ENCODE measurements at regions not wholly inside any gene's neighbourhood (a gene's known extent, or its start where the extent isn't known, plus 50 kb on each side); places are given as distances from the start of the nearest gene placed in this dataset.

DNA sequence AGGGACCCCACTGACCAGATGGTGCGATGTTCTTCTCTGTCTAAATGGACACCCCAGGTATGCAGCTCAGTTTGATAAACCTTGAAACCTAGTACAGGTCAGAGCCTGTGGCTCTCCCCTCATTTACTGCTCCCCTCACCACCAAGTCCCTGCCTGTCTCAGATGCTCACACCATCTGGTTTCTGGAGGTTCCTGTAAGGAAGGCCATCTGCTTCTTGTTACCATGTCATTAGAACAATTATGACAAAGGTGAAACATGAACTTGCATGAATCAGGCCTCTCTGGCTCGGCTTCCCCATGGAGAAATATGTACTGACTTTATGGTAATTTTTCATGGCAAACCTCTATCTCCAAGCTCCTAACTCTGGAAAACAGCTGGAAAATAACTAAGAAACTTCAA lies 965.7 kb downstream of the UQCRFS1 start:
- DNase-seq = no peak

DNA sequence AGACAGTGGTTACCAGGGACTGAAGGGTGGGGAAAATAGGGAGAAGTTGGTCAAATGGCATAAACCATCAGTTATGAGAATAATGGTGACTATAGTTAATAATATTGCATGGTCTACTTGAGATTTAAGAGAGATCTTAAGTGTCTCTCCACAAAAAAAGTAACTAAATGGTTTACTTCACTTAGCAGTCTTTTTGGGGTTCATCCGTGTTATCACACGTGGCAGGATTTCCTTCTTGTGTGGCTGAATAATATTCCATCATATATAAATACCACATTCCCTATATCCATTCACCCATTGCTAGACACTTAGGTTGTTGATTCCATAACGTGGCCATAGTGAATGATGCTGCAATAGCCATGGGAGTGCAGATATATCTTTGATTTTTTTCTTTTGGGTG lies 967.0 kb downstream of the UQCRFS1 start:
- no peak for DNase-seq

DNA sequence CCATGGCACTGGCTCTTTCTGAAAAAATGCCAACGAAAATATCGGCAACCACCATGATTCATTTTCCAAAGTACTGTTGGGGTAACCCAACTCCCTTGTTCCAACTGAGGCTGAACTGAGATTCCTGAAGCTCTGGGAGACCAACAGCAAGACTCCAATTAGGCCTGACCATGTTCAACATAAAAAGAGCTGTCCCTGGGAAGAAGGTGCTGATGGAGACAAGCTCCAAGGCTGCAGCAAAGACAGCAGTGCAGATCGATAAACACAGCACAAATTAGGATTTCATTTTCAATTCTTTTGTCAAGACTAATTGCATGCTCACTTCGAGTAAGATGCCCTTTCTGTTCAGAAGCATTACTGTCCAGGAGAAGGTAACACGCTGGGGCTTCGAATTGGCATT lies 968.0 kb downstream of the UQCRFS1 start:
- no peak for DNase-seq

DNA sequence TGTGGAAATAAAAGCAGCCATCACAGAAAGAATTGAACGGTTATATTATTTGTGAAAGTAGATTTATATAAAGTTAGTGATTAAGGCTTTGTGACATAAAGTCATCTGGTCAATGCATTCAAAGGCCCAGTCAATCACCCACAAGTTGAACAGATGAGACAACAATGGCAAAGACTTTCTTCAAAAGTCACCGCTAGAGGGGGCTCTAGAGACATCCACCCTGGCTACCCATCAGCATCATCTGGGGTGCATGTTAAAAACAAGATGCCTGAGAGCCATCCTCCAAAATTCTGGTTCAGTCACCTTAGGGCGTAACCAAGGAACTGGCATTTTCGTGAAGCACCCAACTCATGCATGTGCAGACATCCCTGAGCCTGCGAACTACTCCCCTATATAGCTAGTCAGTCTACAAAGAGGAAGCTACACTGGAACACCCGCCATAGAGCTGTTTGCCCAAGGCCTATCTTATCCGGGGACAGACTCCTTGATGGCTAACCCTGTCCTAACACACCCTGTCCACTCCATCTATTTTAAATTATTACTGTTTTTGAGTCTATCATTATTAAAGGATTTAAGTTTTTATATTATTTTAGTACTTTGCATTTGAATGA lies 970.5 kb downstream of the UQCRFS1 start:
- no peak for DNase-seq

DNA sequence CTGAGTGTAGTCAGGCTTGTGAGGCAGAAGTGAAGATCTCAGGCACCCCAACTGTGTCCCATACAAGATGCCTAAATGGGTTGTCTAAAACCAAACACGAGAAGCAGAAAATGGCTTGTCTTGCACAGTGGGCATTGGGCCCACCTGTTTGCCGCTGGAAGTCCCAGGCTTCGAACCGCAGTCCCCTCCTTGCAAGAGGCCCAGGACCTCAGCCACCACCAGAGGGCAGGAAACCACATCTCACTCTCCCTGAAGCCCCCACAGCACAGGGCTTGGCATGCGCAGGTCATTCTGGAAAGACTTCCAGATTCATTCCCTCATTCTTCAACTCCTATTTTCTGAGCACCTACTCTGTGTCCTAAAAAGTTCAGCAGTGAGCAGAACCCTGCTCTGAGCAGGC lies 973.7 kb downstream of the UQCRFS1 start:
- no peak for DNase-seq

DNA sequence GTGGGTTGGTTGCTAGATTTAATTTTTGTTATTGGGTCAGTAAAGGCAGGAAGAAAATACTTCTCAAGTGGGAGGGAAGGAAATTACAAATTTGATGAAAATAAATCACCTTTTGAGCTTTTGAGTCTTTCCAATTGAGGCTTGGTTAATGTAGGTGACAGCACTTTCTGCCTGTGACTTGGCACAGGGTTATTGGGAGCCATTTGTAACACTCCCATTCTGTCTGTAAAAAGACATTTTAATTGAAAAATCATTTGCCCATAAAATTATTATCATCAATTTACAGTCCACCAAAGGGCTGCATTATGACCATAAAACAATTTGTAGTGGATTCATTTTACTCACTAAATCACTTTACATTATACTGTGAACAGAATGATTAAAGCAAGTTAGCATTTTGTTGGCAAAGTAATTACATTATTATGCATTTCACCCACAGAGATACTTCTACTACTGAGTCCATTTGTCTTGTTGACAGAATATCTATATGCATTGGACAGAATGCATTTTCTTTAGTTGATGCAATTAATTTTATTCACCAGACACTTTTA lies 974.6 kb downstream of the UQCRFS1 start:
- DNase-seq = no peak

DNA sequence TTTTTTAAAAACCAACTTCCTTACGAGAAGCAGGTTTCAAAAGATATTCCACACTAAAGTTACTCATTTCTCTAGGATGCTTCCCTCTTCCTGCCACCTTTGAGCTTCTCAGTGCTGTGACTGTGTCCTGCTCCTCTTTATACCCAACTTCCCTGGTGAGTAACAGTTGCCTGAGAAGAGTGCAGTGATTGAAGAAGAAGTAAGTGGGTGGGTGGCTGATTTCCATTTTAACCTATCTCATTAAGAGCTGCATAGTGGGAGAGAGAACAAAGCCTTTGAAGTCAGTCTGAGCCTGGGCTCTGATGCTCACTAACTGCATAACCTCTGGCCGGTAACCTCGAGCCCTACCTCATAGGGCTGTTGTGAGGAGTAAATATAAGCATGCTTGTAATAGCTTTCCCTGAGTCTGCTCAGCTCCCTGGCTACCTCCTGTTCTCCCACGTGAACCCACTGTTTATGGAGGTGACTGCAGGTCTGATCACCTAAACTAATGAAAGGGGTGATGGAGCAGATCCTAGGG lies 977.3 kb downstream of the UQCRFS1 start:
- DNase-seq = no peak

DNA sequence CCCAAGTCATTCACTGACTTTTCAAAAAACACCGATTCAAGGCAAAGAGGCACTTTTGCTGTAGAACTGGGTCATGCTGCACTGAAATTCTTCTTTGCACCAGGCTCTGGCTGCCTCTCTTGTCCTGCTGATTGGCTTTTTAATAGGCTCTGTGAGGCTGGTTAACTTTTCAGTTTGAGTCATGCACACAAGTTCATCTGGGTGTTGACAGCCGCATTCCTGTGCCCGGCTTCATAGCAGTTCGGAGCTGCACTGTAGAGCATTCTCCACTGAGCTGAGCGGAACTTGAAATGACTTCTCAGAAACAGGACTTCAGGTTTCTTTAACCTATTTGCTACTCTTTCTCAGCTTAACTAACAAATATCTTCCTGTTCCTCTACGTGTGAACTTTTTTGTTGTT lies 978.3 kb downstream of the UQCRFS1 start:
- no peak for DNase-seq

DNA sequence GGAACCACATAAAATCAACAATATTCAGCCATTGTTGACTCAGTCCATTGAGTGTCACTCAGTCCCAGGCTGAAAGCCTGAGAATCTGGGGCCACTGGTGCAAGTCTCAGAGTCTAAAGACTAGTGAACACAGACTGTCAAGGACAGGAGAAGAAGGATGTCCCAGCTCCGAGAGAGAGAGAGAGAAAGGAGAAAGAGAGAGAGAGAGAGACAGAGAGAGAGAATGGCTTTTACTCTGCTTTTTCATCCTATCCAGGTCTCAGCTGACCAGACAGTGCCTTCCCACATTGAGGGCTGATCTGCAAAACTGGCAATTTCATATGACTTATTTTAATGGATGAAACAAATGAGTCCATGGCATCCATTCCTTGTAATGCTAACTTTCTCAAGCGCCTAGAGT lies 984.1 kb downstream of the UQCRFS1 start:
- no peak for DNase-seq

DNA sequence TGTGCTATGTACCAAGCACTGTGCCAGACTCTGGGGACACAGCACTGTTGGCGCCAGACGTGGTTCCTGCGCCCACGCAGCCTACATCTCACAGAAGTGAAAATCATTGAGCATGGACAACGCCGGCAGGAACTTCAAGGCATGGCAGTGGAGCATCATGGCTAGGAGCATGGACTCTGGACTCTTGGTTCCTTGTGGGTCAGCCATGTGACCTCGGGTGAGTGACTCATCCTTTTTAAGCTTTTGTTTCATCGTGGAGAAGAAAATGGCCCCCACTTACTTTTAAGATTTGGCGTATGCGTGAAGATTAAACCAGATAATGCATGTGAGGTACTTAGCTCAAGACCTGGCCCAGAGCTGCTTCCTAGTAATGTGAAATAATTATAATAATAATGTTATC lies 988.5 kb downstream of the UQCRFS1 start:
- no peak for DNase-seq

DNA sequence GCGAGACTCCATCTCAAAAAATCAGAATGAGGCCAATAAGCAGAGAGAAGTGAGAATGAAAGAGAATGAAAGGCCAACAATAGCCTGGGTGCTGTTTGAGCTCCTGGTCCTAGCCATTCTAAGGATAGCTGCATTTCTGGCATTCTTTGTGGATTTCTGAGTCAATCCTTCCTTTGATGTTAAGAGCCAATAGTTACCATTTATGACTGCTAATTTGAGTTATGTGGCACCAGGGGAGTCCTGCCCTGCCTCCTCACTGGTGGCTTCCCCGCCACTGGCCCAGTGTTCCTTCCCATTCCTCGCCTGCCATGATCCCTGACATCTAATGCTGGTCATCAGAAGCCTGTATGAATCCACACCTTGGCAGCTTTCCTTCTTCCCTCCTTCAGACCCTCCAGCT lies 991.2 kb downstream of the UQCRFS1 start:
- DNase-seq = no peak

DNA sequence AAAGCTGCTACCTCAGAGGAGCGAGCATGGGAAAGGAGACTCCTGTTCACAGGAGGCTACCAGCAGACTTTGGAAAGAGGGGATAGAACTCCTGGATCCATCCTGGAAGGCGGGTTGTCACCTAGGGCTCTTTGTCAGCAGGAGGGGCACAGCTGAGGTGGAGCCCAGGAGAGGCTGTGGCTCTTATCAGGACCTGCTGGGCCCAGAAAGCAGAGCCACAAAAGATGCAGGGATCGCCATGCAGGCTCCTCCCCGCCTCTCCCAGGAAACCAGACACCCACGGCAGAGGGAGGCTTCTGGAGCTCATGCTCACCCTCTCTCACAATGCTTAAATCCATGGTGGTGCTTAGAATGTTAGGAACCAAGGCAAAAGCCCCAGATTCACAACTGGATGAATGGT lies 994.2 kb downstream of the UQCRFS1 start:
- DNase-seq = no peak

DNA sequence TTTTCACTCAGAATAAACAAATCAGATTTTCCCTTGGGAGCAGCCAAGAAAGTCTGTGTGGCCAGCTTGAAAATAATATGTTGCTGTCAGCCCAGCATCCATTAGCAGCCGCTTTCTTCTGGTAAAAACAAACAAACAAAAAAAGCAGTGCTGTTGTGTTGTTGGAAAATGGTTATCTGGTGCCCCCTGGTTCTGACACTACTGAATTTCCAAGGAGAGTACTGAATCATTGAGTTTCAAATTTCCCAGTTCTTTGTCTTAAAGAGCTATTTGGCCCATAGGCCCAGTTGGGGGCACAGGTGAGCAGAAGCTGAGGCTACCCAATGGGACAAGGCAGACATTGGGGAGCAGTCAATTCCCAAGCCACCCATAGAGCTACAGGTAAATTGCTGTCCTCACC lies 995.9 kb downstream of the UQCRFS1 start:
- DNase-seq = no peak

DNA sequence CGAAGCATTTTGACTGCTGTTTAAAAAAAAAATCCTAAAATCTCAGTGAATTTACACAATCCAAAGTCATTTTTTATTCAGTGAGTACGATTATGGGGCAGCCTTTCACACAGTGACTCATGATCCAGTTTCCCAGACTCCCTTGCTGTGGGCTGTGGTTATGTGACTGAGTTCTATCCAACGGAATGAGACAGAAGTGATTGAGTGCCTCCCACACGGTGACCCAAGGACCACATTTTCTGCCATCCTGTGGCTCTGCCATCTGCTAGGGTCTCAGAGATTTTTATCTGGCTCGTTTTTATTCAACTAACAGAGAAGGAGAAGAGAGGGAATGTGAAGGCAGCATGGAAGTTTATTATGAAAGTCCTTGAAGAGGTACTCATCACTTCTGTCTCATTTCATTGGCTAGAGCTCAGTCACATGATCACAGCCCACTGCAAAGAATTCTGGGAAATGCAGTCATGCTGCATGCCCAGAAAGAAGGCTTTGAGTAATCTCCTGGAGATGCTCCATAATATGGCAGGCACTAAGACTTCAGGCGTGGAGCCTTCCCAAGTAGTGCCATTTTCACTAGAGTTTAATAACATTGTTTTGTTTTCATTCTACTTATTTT lies 999.4 kb downstream of the UQCRFS1 start:
- DNase-seq = no peak

DNA sequence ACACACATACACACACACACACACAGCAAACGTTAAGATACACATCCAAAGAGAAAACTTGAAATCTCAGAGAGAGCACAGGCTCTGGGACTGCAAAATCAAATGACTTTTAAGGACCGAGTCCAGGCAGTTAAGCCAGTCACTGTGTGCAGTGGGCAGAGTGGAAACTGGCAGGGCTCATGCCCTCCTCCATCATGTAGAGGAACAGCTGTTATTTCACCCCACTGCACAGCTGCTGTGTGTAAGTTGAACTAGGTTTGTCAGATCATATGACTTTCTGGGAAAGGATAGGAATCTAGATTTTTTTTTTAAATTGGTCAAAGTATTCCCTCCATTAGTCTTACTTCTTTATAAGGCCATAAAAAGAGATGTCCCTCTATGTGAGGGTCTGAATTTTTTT lies 1002.1 kb downstream of the UQCRFS1 start:
- no peak for DNase-seq

DNA sequence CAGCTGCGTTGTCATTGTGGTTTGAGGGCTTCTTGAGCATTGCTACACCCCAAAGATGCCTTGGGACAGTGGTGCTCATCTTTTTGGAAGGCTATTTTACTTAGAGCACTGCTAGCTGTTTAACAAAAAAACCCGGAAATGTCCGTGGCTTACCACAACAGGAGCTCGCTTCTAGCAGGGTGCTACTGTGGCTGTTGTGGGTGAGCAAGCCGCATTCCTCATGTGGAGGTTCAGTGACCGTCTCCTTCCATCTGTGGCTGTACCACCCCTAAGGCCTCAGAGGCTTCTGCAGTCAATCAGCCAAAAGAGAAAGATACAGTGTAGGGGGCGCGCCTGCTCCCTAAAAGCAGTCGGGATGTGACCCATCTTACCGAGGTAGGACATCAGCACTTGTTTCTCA lies 1004.2 kb downstream of the UQCRFS1 start:
- no peak for DNase-seq

DNA sequence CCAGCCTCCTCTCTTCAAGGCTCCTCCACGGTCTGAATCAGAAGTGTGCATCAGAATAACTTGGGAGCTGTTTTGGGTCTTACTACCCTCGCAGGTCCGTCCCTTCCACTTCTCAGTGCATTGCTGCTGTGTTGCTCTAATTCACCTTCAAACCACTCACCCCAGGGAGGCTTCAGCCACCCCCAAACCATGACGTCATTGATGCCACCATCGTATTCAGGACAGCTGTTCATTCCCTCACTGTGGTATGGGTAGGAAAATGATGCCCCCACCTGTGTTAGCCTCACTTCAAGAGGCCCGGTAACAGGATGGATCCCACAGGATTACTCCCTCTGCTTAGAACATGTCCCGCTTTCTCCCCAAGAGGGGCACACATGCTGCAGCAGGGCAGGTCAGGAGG lies 1005.7 kb downstream of the UQCRFS1 start:
- no peak for DNase-seq

DNA sequence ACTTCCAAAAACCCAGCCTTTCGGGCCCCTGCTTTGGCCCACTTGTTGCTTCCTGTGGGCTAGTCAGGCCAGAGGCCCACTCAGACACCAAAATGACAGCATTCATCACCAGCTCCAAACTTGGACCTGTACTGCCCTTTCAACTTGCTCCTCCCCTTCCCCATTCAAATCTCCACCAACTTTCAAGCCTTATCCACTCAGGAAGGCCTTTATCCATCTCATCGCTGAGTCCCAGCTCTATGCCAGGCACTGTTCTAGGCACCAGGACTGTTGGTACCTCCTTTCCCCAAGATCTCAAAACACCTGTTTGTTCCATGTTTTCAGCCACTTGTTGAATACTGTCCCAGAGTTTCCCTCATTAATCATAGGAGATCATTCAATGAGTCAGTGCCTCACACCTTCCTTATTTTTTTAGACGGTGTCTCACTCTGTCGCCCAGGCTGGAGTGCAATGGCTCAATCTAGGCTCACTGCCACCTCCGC lies 1011.4 kb downstream of the UQCRFS1 start:
- DNase-seq = no peak

DNA sequence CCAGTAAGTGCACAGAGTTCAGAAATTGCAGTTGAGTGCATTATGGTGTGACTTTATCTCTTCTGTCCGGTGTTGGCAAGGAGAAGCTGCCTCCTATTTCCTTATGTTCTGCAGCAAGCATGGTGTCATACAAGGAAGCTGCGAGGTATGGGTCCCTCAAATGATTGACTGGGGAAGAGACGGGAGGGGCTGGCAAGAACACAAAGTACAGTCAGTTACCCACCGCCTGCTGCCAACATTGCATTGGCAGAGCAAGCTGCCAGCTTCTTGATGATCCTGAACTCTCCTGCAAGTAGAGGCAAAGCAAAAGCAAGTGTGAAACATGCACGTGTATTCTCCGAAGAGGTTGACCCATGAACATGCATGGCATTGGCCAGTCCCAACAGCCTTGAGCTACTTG lies 1013.6 kb downstream of the UQCRFS1 start:
- DNase-seq = no peak

DNA sequence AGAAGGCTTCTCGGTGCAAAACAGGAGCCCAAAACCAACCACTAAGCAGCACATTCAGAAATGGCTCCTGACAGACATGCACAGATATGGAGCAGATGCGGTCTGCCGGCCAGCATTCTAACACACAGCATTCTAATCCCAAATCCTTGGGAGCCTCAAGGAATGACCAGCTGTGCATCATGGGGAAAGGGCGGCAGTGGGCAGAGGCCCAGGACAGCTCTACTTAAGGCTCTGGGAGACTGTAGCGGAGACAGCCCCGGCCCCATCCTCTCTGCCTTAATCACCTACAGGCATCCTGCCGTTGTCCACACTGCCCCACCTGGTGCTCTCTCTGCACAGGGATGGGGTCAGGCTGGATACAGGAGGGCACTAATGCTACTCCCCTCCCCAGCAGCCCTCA lies 1016.0 kb downstream of the UQCRFS1 start:
- no peak for DNase-seq

DNA sequence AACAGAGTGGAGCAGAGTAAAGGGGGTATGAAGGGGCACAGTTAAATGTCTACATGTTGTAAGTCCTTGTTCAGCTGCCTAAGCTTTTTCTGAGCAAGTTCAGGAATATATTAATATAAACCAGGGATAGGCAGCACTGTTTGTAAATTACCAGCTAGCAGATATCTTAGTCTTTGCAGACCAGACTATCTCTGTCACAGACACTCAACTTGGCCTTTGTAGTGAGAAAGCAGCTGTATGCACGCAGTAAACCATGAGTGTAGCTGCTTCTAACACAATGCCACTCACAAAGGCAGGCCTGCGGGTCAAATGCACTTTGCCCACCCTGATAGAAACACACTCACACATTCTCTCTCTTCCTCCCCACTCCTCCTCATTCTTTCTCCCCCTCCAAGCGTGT lies 1016.9 kb downstream of the UQCRFS1 start:
- no peak for DNase-seq

DNA sequence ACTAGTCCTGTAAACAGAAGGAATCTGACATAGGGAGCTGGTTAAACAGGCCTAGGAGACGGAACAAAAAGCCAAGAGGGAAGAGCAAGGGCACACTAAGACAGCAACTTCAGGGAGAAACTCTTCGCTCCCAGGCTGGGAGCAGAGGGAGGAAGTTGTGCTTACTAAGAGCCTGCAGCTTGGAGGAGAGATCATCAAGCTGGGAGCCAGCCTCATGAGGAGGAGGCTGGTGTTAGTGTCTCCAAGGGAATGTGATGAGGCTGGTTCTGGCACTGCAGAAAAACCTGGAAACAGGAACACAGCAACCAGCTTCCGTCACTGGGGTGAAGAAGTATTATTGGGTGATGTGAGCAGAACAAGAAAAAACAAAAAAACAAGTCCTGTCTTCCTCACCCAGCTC lies 1027.3 kb downstream of the UQCRFS1 start:
- DNase-seq = no peak

DNA sequence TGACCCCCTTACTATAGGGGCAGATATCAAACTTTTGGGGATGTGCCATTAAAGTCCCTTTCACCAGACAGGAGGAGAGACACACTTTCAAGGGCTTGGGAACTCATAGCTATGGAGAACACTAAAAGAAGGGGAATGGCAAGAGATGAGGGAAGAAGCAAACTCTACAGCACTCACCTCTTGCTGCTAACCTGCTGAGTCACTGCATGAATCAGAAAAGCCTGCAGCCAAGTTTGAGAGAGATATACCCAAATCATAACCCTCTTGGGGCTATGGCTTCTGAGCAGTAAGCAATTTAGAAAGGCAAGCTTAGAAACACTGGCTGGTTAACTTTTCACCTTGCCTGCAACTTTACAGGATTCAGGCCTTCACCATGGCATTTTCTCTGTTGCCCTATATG lies 1028.0 kb downstream of the UQCRFS1 start:
- no peak for DNase-seq

DNA sequence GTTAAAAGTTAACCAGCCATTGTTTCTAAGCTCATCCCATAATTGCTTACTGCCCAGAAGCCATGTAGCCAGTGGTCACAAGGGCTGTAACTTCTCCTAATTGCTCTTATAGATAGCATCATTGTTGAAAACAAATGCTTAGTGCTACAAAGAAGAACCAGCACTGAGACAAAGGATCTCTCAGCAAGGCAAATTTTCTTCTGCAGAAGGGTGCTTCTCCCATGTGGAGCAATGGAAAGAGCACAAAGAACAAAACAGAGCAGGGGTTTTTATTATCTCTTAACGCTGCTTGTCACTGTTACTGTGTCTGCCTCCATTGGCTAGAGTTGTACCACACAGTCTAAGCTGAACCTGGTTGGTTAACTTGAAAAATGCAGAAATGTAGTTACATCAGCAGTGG lies 1036.8 kb downstream of the UQCRFS1 start:
- no peak for DNase-seq

DNA sequence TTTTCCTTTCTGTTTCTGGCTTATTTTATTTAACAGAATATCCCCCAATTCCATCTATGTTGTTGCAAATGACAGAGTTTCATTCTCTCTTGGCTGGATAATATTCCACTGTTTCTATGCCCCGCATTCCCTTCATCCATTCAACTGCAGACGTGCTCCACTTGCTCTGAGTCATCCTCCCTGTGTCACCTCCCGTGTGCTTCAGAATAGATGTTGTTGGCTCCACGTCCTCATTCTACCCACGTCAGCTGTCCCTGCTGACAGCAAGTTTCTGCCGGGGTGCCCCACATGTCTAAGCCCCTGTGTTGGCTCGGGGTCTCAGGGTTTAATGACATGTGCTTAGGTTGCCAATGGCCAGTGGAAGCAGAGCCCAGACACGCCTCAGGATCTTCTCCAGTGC lies 1041.0 kb downstream of the UQCRFS1 start:
- no peak for DNase-seq

All from stimulated activated naive CD4-positive, alpha-beta T cell treated with Interleukin-2 at 50 U/mL for 16 hours (primary cell).